K562 (cell line): ENCODE measurements at regions not wholly inside any gene's neighbourhood (a gene's known extent, or its start where the extent isn't known, plus 50 kb on each side); places are given as distances from the start of the nearest gene placed in this dataset.

Experiments
- CREBBP ChIP-seq: IDR thresholded peaks from one replicate; pipeline ENCODE4 v1.6.1; 2012; ENCODE audit warnings: low read depth, mild to moderate bottlenecking, control low read depth, inconsistent platforms, low read length
- LEF1 ChIP-seq: fragments of 450-650 bp; IDR thresholded peaks from 2 replicates; pipeline ENCODE4 v1.6.1; 2016; ENCODE audit warnings: mild to moderate bottlenecking
- MYNN ChIP-seq, 2 experiments: sonication (generic); formaldehyde crosslinking in 1 of 2; IDR thresholded peaks; 2 replicates each; pipeline versions ENCODE4 v1.5.0 to v1.6.1; 2016 to 2020; ENCODE audit warnings: antibody characterized with exemption in 1 of 2, missing genetic modification reagents in 1 of 2
- NFATC3 ChIP-seq: fragments of 450-650 bp; IDR thresholded peaks from 2 replicates; pipeline ENCODE4 v1.6.1; 2017; ENCODE audit warnings: mild to moderate bottlenecking
- NONO ChIP-seq, 2 experiments: fragments of 200-400 bp in 1 of 2; fragments of 450-650 bp in 1 of 2; formaldehyde crosslinking in 1 of 2; IDR thresholded peaks; 2 replicates each; pipeline ENCODE4 v1.6.1; 2017; ENCODE audit warnings: low read depth in 2 of 2, mild to moderate bottlenecking in 2 of 2, moderate library complexity in 2 of 2, low read length in 1 of 2
- POLR2A ChIP-seq: fragments of 450-650 bp; conservative IDR thresholded peaks from 2 replicates; pipeline ENCODE4 v1.6.1; 2016
- RAD21 ChIP-seq, 2 experiments: fragments of 250-450 bp in 1 of 2; fragments of 450-650 bp in 1 of 2; sonication (Bioruptor Pico) in 1 of 2; formaldehyde crosslinking in 1 of 2; IDR thresholded peaks in 1 of 2; conservative IDR thresholded peaks in 1 of 2; 2 replicates each; pipeline versions ENCODE4 v1.4.0 to v1.8.0; 2020 to 2022; ENCODE audit warnings: mild to moderate bottlenecking in 2 of 2, moderate library complexity in 1 of 2
- ZNF140 ChIP-seq: fragments of 250-450 bp; sonication (Bioruptor Pico); IDR thresholded peaks from 2 replicates; pipeline ENCODE4 v1.8.0; 2021; ENCODE audit warnings: moderate library complexity, mild to moderate bottlenecking, inconsistent platforms
- ZNF232 ChIP-seq: sonication (generic); formaldehyde crosslinking; IDR thresholded peaks from 2 replicates; pipeline ENCODE4 v1.8.0; 2022; ENCODE audit warnings: mild to moderate bottlenecking, missing genetic modification reagents
- TF ChIP-seq, protein P1 (sequence below): fragments of 250-450 bp; sonication (Bioruptor Pico); IDR thresholded peaks from 2 replicates; pipeline ENCODE4 v1.4.0; 2020
- TF ChIP-seq, protein P2 (sequence below): sonication (generic); formaldehyde crosslinking; IDR thresholded peaks from 2 replicates; pipeline ENCODE4 v1.8.0; 2023; ENCODE audit warnings: mild to moderate bottlenecking, missing genetic modification reagents
- TF ChIP-seq, protein P3 (sequence below): sonication (generic); formaldehyde crosslinking; IDR thresholded peaks from 2 replicates; pipeline ENCODE4 v1.8.0; 2023; ENCODE audit warnings: mild to moderate bottlenecking, missing genetic modification reagents

DNA sequence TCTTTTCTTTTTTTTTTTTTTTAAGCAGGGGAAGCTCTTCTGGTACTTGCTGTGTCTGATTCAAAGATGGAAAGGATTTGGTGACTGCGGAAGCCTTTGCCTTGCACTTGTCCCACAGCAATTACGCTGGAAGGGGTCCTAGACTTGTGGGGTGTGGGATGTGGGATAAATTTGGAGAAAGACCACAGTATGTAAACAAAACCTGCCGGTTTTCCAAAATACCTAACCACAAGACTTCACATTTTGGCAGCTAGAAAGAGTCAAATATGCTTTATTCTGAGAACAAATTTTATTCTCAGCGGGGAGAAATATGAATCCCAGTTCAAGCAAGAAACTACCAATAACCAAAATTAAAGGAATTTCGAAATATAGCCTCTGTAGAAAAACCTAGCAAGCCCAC is 176.5 kb downstream of the SPRY2 start:
- TF ChIP-seq, protein P1, sequence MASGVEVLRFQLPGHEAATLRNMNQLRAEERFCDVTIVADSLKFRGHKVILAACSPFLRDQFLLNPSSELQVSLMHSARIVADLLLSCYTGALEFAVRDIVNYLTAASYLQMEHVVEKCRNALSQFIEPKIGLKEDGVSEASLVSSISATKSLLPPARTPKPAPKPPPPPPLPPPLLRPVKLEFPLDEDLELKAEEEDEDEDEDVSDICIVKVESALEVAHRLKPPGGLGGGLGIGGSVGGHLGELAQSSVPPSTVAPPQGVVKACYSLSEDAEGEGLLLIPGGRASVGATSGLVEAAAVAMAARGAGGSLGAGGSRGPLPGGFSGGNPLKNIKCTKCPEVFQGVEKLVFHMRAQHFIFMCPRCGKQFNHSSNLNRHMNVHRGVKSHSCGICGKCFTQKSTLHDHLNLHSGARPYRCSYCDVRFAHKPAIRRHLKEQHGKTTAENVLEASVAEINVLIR (CRISPR knock-in tag), result no peak
- no peak for TF ChIP-seq ZNF140 (CRISPR knock-in tag)
- TF ChIP-seq CREBBP, result no peak
- no peak for TF ChIP-seq MYNN (IDR thresholded peaks at IDR 0.05)
- no peak for TF ChIP-seq MYNN (CRISPR knock-in tag; IDR thresholded peaks at IDR 0.05)
- no peak for TF ChIP-seq ZNF232 (CRISPR knock-in tag)
- TF ChIP-seq, protein P2, sequence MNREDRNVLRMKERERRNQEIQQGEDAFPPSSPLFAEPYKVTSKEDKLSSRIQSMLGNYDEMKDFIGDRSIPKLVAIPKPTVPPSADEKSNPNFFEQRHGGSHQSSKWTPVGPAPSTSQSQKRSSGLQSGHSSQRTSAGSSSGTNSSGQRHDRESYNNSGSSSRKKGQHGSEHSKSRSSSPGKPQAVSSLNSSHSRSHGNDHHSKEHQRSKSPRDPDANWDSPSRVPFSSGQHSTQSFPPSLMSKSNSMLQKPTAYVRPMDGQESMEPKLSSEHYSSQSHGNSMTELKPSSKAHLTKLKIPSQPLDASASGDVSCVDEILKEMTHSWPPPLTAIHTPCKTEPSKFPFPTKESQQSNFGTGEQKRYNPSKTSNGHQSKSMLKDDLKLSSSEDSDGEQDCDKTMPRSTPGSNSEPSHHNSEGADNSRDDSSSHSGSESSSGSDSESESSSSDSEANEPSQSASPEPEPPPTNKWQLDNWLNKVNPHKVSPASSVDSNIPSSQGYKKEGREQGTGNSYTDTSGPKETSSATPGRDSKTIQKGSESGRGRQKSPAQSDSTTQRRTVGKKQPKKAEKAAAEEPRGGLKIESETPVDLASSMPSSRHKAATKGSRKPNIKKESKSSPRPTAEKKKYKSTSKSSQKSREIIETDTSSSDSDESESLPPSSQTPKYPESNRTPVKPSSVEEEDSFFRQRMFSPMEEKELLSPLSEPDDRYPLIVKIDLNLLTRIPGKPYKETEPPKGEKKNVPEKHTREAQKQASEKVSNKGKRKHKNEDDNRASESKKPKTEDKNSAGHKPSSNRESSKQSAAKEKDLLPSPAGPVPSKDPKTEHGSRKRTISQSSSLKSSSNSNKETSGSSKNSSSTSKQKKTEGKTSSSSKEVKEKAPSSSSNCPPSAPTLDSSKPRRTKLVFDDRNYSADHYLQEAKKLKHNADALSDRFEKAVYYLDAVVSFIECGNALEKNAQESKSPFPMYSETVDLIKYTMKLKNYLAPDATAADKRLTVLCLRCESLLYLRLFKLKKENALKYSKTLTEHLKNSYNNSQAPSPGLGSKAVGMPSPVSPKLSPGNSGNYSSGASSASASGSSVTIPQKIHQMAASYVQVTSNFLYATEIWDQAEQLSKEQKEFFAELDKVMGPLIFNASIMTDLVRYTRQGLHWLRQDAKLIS (CRISPR knock-in tag), result no peak
- TF ChIP-seq POLR2A, result no peak
- TF ChIP-seq, protein P3, sequence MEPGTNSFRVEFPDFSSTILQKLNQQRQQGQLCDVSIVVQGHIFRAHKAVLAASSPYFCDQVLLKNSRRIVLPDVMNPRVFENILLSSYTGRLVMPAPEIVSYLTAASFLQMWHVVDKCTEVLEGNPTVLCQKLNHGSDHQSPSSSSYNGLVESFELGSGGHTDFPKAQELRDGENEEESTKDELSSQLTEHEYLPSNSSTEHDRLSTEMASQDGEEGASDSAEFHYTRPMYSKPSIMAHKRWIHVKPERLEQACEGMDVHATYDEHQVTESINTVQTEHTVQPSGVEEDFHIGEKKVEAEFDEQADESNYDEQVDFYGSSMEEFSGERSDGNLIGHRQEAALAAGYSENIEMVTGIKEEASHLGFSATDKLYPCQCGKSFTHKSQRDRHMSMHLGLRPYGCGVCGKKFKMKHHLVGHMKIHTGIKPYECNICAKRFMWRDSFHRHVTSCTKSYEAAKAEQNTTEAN (CRISPR knock-in tag), result no peak
- TF ChIP-seq LEF1, result no peak
- TF ChIP-seq NONO (IDR thresholded peaks at IDR 0.05; ENCODE audit: low read depth in 2 of 2, low read length in 1 of 2), result no peak
- TF ChIP-seq RAD21 (CRISPR knock-in tag; conservative IDR thresholded peaks at IDR 0.05 in 1 of 2, IDR thresholded peaks at IDR 0.05 in 1 of 2), result no peak
- TF ChIP-seq NFATC3, result no peak
